Vagina (tissue), 2 donors: ENCODE measurements at regions not wholly inside any gene's neighbourhood (a gene's known extent, or its start where the extent isn't known, plus 50 kb on each side); places are given as distances from the start of the nearest gene placed in this dataset.

Experiments used
- POLR2A ChIP-seq, 2 donors: fragments of 450-650 bp; IDR thresholded peaks; one replicate each; pipeline ENCODE4 v1.6.1; 2017; ENCODE audit warnings: antibody characterized with exemption in 2 of 2, mild to moderate bottlenecking in 2 of 2, moderate library complexity in 2 of 2
- TF ChIP-seq, protein P1 (sequence below), 3 experiments: fragments of 450-650 bp in 2 of 3; fragments of 200-600 bp in 1 of 3; sonication (generic) in 1 of 3; IDR thresholded peaks; one replicate each; pipeline ENCODE4 v1.5.1; 2017 to 2019; ENCODE audit warnings: antibody characterized with exemption in 3 of 3, mild to moderate bottlenecking in 2 of 3, moderate library complexity in 2 of 3

DNA sequence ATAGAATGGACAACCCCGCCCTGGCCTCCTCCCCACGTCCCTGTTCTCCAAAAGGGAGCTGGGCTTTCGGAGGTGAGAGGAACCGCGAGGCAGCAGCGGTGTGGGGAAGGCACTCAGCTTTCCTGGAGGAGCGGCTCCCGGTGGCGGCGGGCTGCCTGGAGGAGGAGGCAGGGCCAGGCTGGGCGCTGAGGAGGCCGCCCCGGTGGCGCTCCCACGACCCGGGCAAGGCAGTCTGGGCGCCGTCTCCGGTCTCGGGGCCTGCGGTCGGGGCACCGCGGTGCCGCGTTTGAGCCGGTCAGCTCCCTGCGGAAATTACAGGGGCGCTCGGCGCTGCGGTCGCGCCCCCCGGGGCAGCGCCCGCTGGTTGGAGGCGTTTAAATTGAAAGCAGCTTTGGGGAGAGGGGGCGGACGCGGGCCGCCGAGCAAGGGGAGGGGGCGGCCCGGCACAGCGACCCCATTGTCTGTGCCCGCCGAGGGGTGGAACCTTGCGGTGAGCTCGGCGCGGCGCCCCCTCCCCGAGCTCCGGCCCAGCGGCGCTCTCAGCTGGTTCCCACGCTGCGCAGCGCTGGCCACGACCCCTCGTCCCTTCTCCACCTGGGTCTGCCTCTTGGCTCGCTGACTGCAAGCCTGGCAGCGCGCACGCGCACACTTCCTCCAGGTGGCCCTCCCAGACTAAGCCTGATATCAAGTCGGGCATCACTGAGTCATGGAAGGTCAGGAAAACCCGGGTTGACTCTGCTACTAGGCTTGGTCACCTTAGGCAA, 58.7 kb upstream of the DLX4 start:
- TF ChIP-seq POLR2A (IDR thresholded peaks at IDR 0.05), result no peak
- TF ChIP-seq, protein P1, sequence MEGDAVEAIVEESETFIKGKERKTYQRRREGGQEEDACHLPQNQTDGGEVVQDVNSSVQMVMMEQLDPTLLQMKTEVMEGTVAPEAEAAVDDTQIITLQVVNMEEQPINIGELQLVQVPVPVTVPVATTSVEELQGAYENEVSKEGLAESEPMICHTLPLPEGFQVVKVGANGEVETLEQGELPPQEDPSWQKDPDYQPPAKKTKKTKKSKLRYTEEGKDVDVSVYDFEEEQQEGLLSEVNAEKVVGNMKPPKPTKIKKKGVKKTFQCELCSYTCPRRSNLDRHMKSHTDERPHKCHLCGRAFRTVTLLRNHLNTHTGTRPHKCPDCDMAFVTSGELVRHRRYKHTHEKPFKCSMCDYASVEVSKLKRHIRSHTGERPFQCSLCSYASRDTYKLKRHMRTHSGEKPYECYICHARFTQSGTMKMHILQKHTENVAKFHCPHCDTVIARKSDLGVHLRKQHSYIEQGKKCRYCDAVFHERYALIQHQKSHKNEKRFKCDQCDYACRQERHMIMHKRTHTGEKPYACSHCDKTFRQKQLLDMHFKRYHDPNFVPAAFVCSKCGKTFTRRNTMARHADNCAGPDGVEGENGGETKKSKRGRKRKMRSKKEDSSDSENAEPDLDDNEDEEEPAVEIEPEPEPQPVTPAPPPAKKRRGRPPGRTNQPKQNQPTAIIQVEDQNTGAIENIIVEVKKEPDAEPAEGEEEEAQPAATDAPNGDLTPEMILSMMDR (IDR thresholded peaks at IDR 0.05), result no peak
